Epithelial cell of esophagus (primary cell): ENCODE measurements at regions not wholly inside any gene's neighbourhood (a gene's known extent, or its start where the extent isn't known, plus 50 kb on each side); places are given as distances from the start of the nearest gene placed in this dataset.
A peak's percentile ranks its signal among the peaks of the same experiment; 100 is the strongest.

Source experiments
- DNase-seq: peaks from one replicate; pipeline ENCODE4 v3.0.0; 2010; ENCODE audit warnings: low read depth
- H3K4me3 ChIP-seq: 2 replicates; pipeline ENCODE4 v1.5.1; 2011; ENCODE audit warnings: mild to moderate bottlenecking, low read length, control low read depth
- CTCF ChIP-seq: IDR thresholded peaks from 2 replicates; pipeline ENCODE4 v1.5.1; 2011; ENCODE audit warnings: low read depth, mild to moderate bottlenecking, low read length, control low read depth, inconsistent platforms; ENCODE audit not compliant: insufficient read depth; ENCODE audit errors: missing control alignments

DNA sequence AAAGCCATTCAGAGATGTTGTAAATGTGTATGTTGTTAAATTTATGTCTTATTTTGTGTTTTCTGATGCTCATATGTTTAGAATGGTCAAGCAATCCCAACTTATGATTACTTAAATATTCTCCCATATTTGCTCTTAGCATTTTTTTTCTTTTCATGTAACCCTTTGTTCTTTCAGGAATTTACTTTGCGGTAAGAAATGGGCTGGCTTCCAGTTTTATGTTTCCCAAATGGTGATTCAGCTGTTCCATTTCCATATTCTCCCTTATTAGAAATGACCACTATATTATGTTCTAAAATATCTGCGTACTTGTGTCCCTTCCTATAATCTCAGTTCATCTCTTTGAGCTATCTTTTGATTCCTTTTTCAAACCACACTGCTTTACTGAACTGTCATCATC lies 113.7 kb downstream of the CDH26 start:
- peak; percentile 74 for DNase-seq
- TF ChIP-seq CTCF: no peak
- no peak overlapping the region for H3K4me3 ChIP-seq

- TF ChIP-seq CTCF: no peak
- H3K4me3 ChIP-seq: no peak overlapping the region
- no peak for DNase-seq
Observed at GRCh38 chr20:60073086-60073485, 114.9 kb downstream of the CDH26 start.

DNA sequence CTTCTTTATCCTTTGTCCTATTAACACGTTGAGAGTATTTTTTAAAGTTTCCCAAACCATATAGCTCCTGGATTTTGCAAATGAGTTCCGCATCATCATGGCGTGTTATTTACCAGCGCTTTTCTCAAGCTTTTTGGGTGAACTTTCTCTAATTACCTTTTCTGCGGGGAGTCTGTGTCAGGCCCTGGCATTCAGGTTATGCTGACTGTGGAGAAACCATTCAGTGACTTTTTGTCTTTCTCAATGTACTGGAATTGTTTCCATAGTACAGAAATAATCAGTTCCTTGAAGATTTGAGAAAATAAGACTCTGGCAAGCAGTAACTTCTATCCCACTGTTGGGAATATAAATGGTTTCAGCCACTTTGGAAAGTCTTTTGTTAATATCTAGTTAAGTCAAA lies 115.3 kb downstream of the CDH26 start:
- TF ChIP-seq CTCF: no peak
- DNase-seq: no peak
- H3K4me3 ChIP-seq: no peak overlapping the region

- TF ChIP-seq CTCF: no peak
- DNase-seq: no peak
- H3K4me3 ChIP-seq: no peak overlapping the region
Observed at GRCh38 chr20:60074276-60074675, 116.1 kb downstream of the CDH26 start.

GRCh38 chr20:60078351-60079250 lies 120.4 kb downstream of the CDH26 start:
- peak; percentile 64 for DNase-seq
- TF ChIP-seq CTCF: no peak
- no peak overlapping the region for H3K4me3 ChIP-seq

- H3K4me3 ChIP-seq: no peak overlapping the region
- no peak for DNase-seq
- TF ChIP-seq CTCF: no peak
Observed at GRCh38 chr20:60080401-60080800, 122.2 kb downstream of the CDH26 start.
